ENCODE measurements at regions not wholly inside any gene's neighbourhood (a gene's known extent, or its start where the extent isn't known, plus 50 kb on each side); places are given as distances from the start of the nearest gene placed in this dataset.

- no peaks in the 10 kb centered on the region for H3K9me3 ChIP-seq (ENCODE audit: control insufficient read depth, low read depth, low read length)
- no peak overlapping the region for H3K27ac ChIP-seq (ENCODE audit: low read length)
- no peak overlapping the region for H3K4me3 ChIP-seq (ENCODE audit: low read length)
- no peaks in the 10 kb centered on the region for H3K27me3 ChIP-seq (ENCODE audit: control insufficient read depth, insufficient read depth, low read length)
- H3K4me1 ChIP-seq (ENCODE audit: control insufficient read depth, low read depth, low read length) = peaks cover 33% of the 10 kb centered on the region
- no peaks in the 10 kb centered on the region for H3K36me3 ChIP-seq (ENCODE audit: control insufficient read depth, low read depth, low read length)
- H3K9ac ChIP-seq (ENCODE audit: low read length) = no peak overlapping the region
Observed at GRCh38 chr4:128573781-128574508, 235.6 kb upstream of the JADE1 start.

DNA sequence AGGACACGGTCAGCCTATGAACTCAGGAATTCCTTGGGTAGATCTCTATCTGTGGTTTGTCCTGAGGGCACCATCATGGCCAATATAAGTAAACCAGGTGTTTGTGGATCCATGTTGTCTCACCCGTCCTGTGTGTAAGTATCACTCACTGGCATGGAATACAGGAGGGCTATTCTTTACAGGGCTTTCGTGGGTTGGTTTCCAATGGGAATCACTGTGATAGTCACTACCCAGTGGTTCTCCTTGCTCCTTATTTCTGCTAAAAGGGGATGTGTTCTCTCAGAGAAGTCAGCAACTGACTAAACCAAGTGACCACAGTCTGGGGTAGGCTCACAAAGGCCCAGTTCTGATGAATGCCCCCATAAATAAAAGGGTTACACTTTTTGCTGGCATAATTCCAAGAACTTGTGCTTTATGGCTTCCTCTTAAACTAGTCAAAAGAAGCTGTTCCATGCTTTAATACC is 236.7 kb upstream of the JADE1 start:
- no peaks in the 10 kb centered on the region for H3K36me3 ChIP-seq (ENCODE audit: control insufficient read depth, low read depth, low read length)
- no peak overlapping the region for H3K9ac ChIP-seq (ENCODE audit: low read length)
- H3K4me3 ChIP-seq (ENCODE audit: low read length) = no peak overlapping the region
- no peak overlapping the region for H3K27ac ChIP-seq (ENCODE audit: low read length)
- peaks cover 29% of the 10 kb centered on the region for H3K4me1 ChIP-seq (ENCODE audit: control insufficient read depth, low read depth, low read length)
- no peaks in the 10 kb centered on the region for H3K27me3 ChIP-seq (ENCODE audit: control insufficient read depth, insufficient read depth, low read length)
- no peaks in the 10 kb centered on the region for H3K9me3 ChIP-seq (ENCODE audit: control insufficient read depth, low read depth, low read length)

DNA sequence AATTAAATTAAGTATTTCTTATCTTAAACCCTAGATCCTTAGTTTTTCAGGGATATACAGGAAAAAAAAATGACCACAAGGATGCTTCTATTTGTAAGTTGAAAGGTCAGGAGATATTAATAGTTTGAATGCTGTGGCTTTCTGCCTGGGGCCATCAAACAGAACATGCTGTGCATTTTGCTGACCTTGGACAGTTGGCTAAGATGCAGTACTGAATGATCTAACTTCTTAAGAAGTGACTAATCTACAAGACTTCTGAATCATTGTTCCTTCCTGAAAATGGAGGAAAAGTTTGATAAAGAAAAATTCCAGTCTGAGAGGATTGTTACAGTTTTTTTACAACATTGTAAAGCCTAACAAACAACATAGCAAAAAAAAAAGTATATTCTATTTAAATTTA is 237.8 kb upstream of the JADE1 start:
- no peaks in the 10 kb centered on the region for H3K9me3 ChIP-seq (ENCODE audit: control insufficient read depth, low read depth, low read length)
- no peak overlapping the region for H3K4me3 ChIP-seq (ENCODE audit: low read length)
- H3K27me3 ChIP-seq (ENCODE audit: control insufficient read depth, insufficient read depth, low read length) = no peaks in the 10 kb centered on the region
- H3K36me3 ChIP-seq (ENCODE audit: control insufficient read depth, low read depth, low read length) = no peaks in the 10 kb centered on the region
- no peak overlapping the region for H3K9ac ChIP-seq (ENCODE audit: low read length)
- peaks cover 36% of the 10 kb centered on the region for H3K4me1 ChIP-seq (ENCODE audit: control insufficient read depth, low read depth, low read length)
- H3K27ac ChIP-seq (ENCODE audit: low read length) = no peak overlapping the region

GRCh38 chr4:128570387-128570975 is 239.0 kb upstream of the JADE1 start:
- no peak overlapping the region for H3K9ac ChIP-seq (ENCODE audit: low read length)
- H3K36me3 ChIP-seq (ENCODE audit: control insufficient read depth, low read depth, low read length) = no peaks in the 10 kb centered on the region
- H3K9me3 ChIP-seq (ENCODE audit: control insufficient read depth, low read depth, low read length) = no peaks in the 10 kb centered on the region
- no peak overlapping the region for H3K4me3 ChIP-seq (ENCODE audit: low read length)
- peaks cover 36% of the 10 kb centered on the region for H3K4me1 ChIP-seq (ENCODE audit: control insufficient read depth, low read depth, low read length)
- H3K27me3 ChIP-seq (ENCODE audit: control insufficient read depth, insufficient read depth, low read length) = no peaks in the 10 kb centered on the region
- H3K27ac ChIP-seq (ENCODE audit: low read length) = no peak overlapping the region

- no peak overlapping the region for H3K27ac ChIP-seq (ENCODE audit: low read length)
- H3K27me3 ChIP-seq (ENCODE audit: control insufficient read depth, insufficient read depth, low read length) = no peaks in the 10 kb centered on the region
- peaks cover 22% of the 10 kb centered on the region for H3K4me1 ChIP-seq (ENCODE audit: control insufficient read depth, low read depth, low read length)
Observed at GRCh38 chr4:128566693-128567092, 242.8 kb upstream of the JADE1 start.

DNA sequence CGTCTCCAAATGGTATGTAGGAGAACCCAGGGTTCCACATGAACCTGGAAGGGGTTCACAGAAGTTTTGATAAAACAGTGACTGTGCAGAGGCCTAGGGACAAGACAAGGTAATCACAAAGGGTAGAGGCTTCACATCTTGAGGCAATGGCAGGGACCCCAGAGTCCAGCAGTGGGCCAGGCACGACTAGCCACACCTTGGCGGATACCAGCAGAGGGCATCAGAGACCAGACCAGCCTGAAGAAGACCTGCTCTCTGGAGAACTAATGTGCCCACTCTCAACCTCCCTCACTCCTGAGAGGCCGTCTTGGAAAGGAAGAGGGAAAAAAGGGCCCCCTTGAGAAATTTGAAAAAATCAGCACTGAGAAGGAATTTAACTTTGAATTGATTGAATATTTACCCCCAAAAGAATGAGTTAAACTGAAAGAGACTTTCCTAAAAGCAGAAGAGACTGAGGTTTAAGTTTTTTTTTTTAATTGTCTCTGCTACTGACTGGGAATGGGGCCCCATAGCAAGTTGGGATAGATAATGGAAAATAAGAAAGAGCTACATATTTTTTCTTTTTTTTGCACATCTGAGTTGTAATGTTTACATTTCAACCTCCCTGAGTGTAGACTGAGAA is 243.8 kb upstream of the JADE1 start:
- H3K4me3 ChIP-seq (ENCODE audit: low read length) = no peak overlapping the region
- H3K27me3 ChIP-seq (ENCODE audit: control insufficient read depth, insufficient read depth, low read length) = no peaks in the 10 kb centered on the region
- no peaks in the 10 kb centered on the region for H3K9me3 ChIP-seq (ENCODE audit: control insufficient read depth, low read depth, low read length)
- H3K36me3 ChIP-seq (ENCODE audit: control insufficient read depth, low read depth, low read length) = no peaks in the 10 kb centered on the region
- H3K9ac ChIP-seq (ENCODE audit: low read length) = no peak overlapping the region
- no peak overlapping the region for H3K27ac ChIP-seq (ENCODE audit: low read length)
- H3K4me1 ChIP-seq (ENCODE audit: control insufficient read depth, low read depth, low read length) = peaks cover 19% of the 10 kb centered on the region

More at GRCh38 chr4:128566693-128567092, 242.8 kb upstream of the JADE1 start:
- H3K9ac ChIP-seq (ENCODE audit: low read length) = no peak overlapping the region
- H3K4me3 ChIP-seq (ENCODE audit: low read length) = no peak overlapping the region
- H3K36me3 ChIP-seq (ENCODE audit: control insufficient read depth, low read depth, low read length) = no peaks in the 10 kb centered on the region
- no peaks in the 10 kb centered on the region for H3K9me3 ChIP-seq (ENCODE audit: control insufficient read depth, low read depth, low read length)

GRCh38 chr4:128565054-128565453 is 244.4 kb upstream of the JADE1 start:
- H3K27ac ChIP-seq (ENCODE audit: low read length) = no peak overlapping the region
- H3K4me3 ChIP-seq (ENCODE audit: low read length) = no peak overlapping the region
- no peaks in the 10 kb centered on the region for H3K36me3 ChIP-seq (ENCODE audit: control insufficient read depth, low read depth, low read length)
- H3K9ac ChIP-seq (ENCODE audit: low read length) = no peak overlapping the region
- H3K9me3 ChIP-seq (ENCODE audit: control insufficient read depth, low read depth, low read length) = no peaks in the 10 kb centered on the region
- H3K27me3 ChIP-seq (ENCODE audit: control insufficient read depth, insufficient read depth, low read length) = no peaks in the 10 kb centered on the region
- peaks cover 17% of the 10 kb centered on the region for H3K4me1 ChIP-seq (ENCODE audit: control insufficient read depth, low read depth, low read length)

DNA sequence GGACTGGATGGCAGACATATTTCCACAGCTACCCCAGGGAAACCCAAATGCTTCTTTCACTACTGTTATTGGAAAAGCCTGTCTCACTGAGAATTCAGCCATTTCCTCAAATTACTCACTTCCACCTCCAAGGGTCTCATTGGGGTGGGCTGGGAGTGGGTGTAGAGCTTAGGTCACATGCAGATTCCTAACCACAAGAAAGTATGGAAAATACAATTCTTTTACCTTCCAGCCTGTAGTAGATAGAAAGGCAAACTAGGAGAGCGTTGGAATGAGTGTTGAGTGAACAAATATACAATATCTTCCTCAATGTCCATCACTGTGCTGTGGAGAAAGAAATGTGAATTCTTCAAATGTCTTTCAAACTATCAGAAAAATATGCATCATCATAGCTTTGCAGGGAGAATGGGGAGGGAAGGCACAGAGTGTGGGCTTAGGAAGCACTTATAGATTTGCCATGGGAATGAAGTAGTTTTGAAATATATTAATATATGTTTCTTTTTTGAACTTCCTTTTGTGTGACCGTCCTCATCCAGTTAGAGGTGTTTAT is 245.3 kb upstream of the JADE1 start:
- Histone ChIP-seq H3K27ac (ENCODE audit: low read length) (no peak overlapping the region), H3K4me1 (ENCODE audit: control insufficient read depth, low read depth, low read length) (peaks cover 12% of the 10 kb centered on the region), H3K27me3 (ENCODE audit: control insufficient read depth, insufficient read depth, low read length) (no peaks in the 10 kb centered on the region), H3K36me3 (ENCODE audit: control insufficient read depth, low read depth, low read length) (no peaks in the 10 kb centered on the region), H3K4me3 (ENCODE audit: low read length) (no peak overlapping the region), H3K9me3 (ENCODE audit: control insufficient read depth, low read depth, low read length) (no peaks in the 10 kb centered on the region), H3K9ac (ENCODE audit: low read length) (no peak overlapping the region)

DNA sequence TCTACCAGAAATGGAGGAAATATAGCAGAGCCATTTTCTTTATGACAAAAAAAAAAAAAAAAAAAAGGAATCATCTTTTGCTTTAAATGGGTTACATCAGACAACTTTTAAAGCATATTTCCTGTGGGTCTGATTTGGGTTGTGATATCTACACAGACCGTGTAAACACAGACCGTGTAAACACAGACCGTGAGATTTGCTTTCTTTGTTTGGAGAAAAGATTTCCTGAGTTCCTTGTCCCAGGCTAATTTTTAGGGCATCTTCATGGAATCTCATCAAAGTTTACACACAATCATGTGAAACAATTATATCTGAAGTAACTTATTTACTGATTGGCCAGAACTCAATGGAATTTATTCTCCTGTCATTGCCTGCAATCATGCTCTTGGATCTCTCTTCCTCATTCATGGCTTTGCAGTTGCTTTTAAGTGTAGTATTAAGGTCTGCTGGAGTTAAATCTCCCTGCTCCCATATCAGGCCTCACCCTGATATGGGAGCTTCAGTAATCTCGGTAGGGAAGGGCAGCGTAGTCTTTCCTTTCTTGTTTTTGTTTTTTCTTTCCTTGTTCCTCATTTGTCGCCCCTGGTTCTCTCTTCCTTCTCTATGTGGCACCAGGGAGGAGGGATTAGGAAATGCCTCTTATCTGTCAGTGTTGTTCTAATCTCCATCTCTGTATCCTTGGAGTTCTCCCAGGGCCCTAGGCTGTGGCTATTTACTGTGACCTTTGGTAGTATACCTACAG is 248.6 kb upstream of the JADE1 start:
- H3K4me1 ChIP-seq (ENCODE audit: control insufficient read depth, low read depth, low read length) = no peaks in the 10 kb centered on the region
- no peaks in the 10 kb centered on the region for H3K27me3 ChIP-seq (ENCODE audit: control insufficient read depth, insufficient read depth, low read length)
- H3K27ac ChIP-seq (ENCODE audit: low read length) = no peak overlapping the region
- H3K9ac ChIP-seq (ENCODE audit: low read length) = no peak overlapping the region
- no peaks in the 10 kb centered on the region for H3K9me3 ChIP-seq (ENCODE audit: control insufficient read depth, low read depth, low read length)
- H3K4me3 ChIP-seq (ENCODE audit: low read length) = no peak overlapping the region
- no peaks in the 10 kb centered on the region for H3K36me3 ChIP-seq (ENCODE audit: control insufficient read depth, low read depth, low read length)

- Histone ChIP-seq H3K9me3 (ENCODE audit: control insufficient read depth, low read depth, low read length) (no peaks in the 10 kb centered on the region), H3K36me3 (ENCODE audit: control insufficient read depth, low read depth, low read length) (no peaks in the 10 kb centered on the region), H3K27me3 (ENCODE audit: control insufficient read depth, insufficient read depth, low read length) (no peaks in the 10 kb centered on the region), H3K4me1 (ENCODE audit: control insufficient read depth, low read depth, low read length) (no peaks in the 10 kb centered on the region), H3K27ac (ENCODE audit: low read length) (no peak overlapping the region), H3K4me3 (ENCODE audit: low read length) (no peak overlapping the region), H3K9ac (ENCODE audit: low read length) (no peak overlapping the region)
Observed at GRCh38 chr4:128558896-128559679, 250.4 kb upstream of the JADE1 start.

DNA sequence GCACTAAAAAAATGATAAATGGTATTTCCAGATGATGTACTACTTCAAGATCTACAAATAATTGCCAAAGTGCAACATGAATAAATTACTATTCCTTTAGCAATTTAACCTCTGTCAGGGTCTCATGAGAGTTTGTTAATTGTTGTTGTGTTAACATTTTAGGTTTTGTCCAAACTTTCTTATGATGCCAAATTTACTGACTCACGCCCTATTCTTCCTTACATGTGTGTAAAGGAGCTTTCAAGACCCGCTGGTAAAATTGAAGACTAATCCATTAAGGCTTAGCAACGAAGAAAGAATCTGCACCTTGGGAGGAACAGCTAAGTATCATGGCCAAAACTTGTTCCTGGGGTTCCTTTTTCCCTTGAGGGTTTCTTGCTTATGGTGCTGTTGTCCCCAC is 252.7 kb upstream of the JADE1 start:
- no peaks in the 10 kb centered on the region for H3K9me3 ChIP-seq (ENCODE audit: control insufficient read depth, low read depth, low read length)
- H3K4me1 ChIP-seq (ENCODE audit: control insufficient read depth, low read depth, low read length) = no peaks in the 10 kb centered on the region
- no peak overlapping the region for H3K27ac ChIP-seq (ENCODE audit: low read length)
- H3K27me3 ChIP-seq (ENCODE audit: control insufficient read depth, insufficient read depth, low read length) = no peaks in the 10 kb centered on the region
- no peak overlapping the region for H3K4me3 ChIP-seq (ENCODE audit: low read length)
- no peak overlapping the region for H3K9ac ChIP-seq (ENCODE audit: low read length)
- no peaks in the 10 kb centered on the region for H3K36me3 ChIP-seq (ENCODE audit: control insufficient read depth, low read depth, low read length)
